MCF 10A (cell line): ENCODE measurements at regions not wholly inside any gene's neighbourhood (a gene's known extent, or its start where the extent isn't known, plus 50 kb on each side); places are given as distances from the start of the nearest gene placed in this dataset.

ENCODE experiments used
- BruUV-seq: library from RNA; stranded (reverse); fragments of 400-500 nt; replicated peaks from 2 replicates; lab custom pipeline; 2021; lab: Mats Ljungman, UMichigan
- CTCF ChIA-PET: fragments of 300-600 bp; sonication (Branson Sonifier 250); formaldehyde crosslinking; extraction: SDS; loops from one replicate; lab custom pipeline; 2021; ENCODE audit warnings: antibody characterized with exemption, inconsistent platforms; lab: Yijun Ruan, JAX
- POLR2A ChIA-PET: fragments of 300-600, 350-650 bp; sonication (Branson Sonifier 250); formaldehyde crosslinking; extraction: SDS; loops from one replicate; lab custom pipeline; 2020; ENCODE audit warnings: antibody characterized with exemption, inconsistent platforms; lab: Yijun Ruan, JAX
- DNase-seq: peaks from one replicate; pipeline ENCODE4 v3.0.0-alpha.2; 2018; ENCODE audit not compliant: unreplicated experiment
- H3K27ac Mint-ChIP-seq: one replicate; pipeline ENCODE4 v1.8.0; 2022; ENCODE audit warnings: mild to moderate bottlenecking, low read depth, mixed read lengths; ENCODE audit not compliant: unreplicated experiment
- H3K27me3 Mint-ChIP-seq: one replicate; pipeline ENCODE4 v1.8.0; 2022; ENCODE audit warnings: mixed read lengths; ENCODE audit not compliant: insufficient read depth, unreplicated experiment
- H3K36me3 Mint-ChIP-seq: one replicate; pipeline ENCODE4 v1.8.0; 2022; ENCODE audit warnings: mild to moderate bottlenecking, moderate library complexity, mixed read lengths; ENCODE audit not compliant: insufficient read depth, unreplicated experiment
- H3K4me1 Mint-ChIP-seq: one replicate; pipeline ENCODE4 v1.8.0; 2022; ENCODE audit warnings: mixed read lengths; ENCODE audit not compliant: insufficient read depth, unreplicated experiment
- H3K4me3 Mint-ChIP-seq: one replicate; pipeline ENCODE4 v1.8.0; 2022; ENCODE audit warnings: mild to moderate bottlenecking, moderate library complexity, mixed read lengths; ENCODE audit not compliant: unreplicated experiment
- H3K9me3 Mint-ChIP-seq: one replicate; pipeline ENCODE4 v1.8.0; 2022; ENCODE audit warnings: mixed read lengths; ENCODE audit not compliant: unreplicated experiment
- intact Hi-C: fragments of 100-400 bp; cut with micrococcal nuclease; formaldehyde crosslinking; loops from 2 replicates; pipeline ENCODE4 v1.14.1; 2022
- TF ChIP-seq, protein P1 (sequence below): fragments of 200-600 bp; IDR thresholded peaks from one replicate; pipeline ENCODE4 v1.8.0; 2022; ENCODE audit warnings: antibody characterized with exemption, mild to moderate bottlenecking; ENCODE audit not compliant: unreplicated experiment

DNA sequence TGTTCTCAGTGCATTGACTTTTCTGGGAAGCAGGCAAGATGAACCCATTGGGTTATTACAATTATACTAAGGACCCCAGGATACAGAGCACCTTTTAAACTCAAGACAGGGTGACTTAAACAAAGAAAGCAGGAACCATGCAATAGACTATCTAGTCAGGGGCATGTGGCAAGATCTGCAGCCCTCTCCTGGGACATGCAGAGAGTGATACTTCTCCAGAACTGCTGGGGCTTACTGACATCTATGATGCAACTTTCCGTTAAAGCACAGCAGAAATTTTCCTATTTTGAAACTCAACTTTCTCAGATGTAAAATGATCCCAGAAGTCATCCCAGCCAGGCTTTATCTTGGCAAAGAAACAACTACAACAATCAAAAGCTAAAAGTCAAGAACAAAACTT lies 162.2 kb upstream of the HNMT start:
- CTCF ChIA-PET, result interaction anchor here (1.8 kb wide), 1 partner anchor 37 kb away, joined by 6 read pairs; no protein-coding TSS in a partner anchor
- TF ChIP-seq, protein P1, sequence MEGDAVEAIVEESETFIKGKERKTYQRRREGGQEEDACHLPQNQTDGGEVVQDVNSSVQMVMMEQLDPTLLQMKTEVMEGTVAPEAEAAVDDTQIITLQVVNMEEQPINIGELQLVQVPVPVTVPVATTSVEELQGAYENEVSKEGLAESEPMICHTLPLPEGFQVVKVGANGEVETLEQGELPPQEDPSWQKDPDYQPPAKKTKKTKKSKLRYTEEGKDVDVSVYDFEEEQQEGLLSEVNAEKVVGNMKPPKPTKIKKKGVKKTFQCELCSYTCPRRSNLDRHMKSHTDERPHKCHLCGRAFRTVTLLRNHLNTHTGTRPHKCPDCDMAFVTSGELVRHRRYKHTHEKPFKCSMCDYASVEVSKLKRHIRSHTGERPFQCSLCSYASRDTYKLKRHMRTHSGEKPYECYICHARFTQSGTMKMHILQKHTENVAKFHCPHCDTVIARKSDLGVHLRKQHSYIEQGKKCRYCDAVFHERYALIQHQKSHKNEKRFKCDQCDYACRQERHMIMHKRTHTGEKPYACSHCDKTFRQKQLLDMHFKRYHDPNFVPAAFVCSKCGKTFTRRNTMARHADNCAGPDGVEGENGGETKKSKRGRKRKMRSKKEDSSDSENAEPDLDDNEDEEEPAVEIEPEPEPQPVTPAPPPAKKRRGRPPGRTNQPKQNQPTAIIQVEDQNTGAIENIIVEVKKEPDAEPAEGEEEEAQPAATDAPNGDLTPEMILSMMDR, result no peak
- Mint-ChIP-seq H3K4me3 (no peak overlapping the region), H3K27me3 (no peaks in the 10 kb centered on the region), H3K4me1 (no peaks in the 10 kb centered on the region), H3K36me3 (no peaks in the 10 kb centered on the region), H3K9me3 (peaks cover 7% of the 10 kb centered on the region), H3K27ac (no peak overlapping the region)
- DNase-seq, result peak; percentile 43
- intact Hi-C loops, result no loop called here
- POLR2A ChIA-PET, result no interaction called here
- BruUV-seq, result no TSS peak

DNA sequence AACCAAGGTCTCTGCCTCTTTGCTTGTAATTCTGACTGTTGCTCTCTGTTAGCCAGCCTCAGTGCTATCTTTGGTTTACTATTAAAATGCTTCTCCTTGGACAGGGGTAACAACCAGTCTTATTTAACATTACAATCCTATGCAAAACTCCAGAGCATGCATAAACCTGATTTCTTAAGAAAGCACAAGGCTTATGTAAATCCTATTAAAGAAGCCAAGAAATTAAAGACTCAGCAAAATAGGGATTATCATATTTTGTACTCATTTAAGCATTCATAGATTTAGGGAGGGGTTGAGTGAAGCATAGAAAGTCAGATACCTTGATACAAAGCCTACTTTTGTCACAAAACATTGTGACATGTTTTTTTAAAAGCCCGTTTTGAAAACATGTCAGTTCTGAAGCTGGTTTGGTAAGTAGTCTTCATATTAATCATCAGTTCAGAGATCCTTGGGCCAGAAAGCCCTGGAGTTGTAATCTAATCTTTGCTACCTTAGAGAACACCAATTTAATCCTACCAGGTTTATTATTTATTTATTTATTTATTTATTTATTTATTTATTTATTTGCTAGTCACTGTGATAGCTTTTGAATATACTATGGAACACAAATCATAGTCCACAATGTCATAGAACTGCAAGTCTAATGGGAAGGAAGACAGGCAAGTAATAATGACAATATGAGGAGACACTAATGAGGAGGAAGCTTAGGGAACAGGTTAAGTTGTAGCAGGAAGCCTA lies 158.0 kb upstream of the HNMT start:
- no peaks in the 10 kb centered on the region for H3K9me3 Mint-ChIP-seq
- DNase-seq, result no peak
- ChIA-PET POLR2A (no interaction called here), CTCF (interaction anchor here (0.6 to 1.2 kb wide), 2 partner anchors 1038 to 1973 kb away, joined by 3 to 4 read pairs; no protein-coding TSS in a partner anchor)
- H3K27me3 Mint-ChIP-seq, result peaks cover 11% of the 10 kb centered on the region
- H3K36me3 Mint-ChIP-seq, result no peaks in the 10 kb centered on the region
- intact Hi-C loops, result no loop called here
- no peaks in the 10 kb centered on the region for H3K4me1 Mint-ChIP-seq
- no peak overlapping the region for H3K27ac Mint-ChIP-seq
- H3K4me3 Mint-ChIP-seq, result no peak overlapping the region
- TF ChIP-seq, protein P1, result no peak
- no TSS peak for BruUV-seq

DNA sequence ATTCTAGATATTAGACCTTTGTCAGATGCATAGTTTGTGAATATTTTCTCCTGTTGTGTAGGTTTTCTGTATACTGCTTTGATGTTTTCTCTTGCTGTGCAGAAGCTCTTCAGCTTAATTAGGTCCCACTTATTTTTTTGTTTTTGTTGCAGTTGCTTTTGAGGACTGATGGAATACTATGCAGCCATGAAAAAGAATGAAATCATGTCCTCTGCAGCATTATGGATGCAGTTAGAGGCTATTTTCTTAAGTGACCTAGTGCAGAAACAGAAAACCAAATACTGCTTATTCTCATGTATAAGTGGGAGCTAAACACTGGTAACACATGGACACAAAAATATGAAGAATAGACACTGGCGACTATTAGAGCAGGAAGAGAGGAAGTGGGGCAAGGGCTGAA lies 155.0 kb upstream of the HNMT start:
- Mint-ChIP-seq H3K4me3 (no peak overlapping the region), H3K36me3 (no peaks in the 10 kb centered on the region), H3K4me1 (no peaks in the 10 kb centered on the region), H3K9me3 (no peaks in the 10 kb centered on the region), H3K27me3 (peaks cover 20% of the 10 kb centered on the region), H3K27ac (no peak overlapping the region)
- POLR2A ChIA-PET, result interaction anchor here (0.6 to 0.7 kb wide), 2 partner anchors 72 to 1188 kb away, joined by 3 read pairs; no protein-coding TSS in a partner anchor
- intact Hi-C loops, result no loop called here
- TF ChIP-seq, protein P1, result no peak
- CTCF ChIA-PET, result interaction anchor here (0.6 kb wide), 1 partner anchor 1129 kb away, joined by 3 read pairs; no protein-coding TSS in a partner anchor
- BruUV-seq, result no TSS peak
- no peak for DNase-seq

DNA sequence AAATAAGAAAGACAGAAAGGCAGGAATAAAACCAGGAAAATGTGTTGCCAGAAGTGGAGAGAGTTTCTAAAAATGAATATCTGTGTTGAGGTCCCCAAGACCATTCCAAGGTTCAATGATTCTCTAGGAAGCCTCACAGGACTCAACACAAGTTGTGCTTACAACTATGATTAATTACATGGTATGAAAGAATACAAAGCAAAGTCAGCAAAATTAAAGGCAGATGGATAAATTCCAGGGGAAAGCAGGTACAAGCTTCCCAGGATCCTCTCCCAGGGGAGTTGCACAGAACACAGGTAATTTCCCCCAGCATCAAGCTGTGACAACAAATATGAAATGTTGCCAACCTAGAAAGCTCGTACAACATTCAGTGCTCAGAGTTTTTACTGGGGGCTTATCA lies 154.4 kb upstream of the HNMT start:
- CTCF ChIA-PET, result no interaction called here

More for the DNA sequence above, 154.4 kb upstream of the HNMT start:
- Mint-ChIP-seq H3K9me3 (no peaks in the 10 kb centered on the region), H3K27ac (no peak overlapping the region), H3K4me1 (no peaks in the 10 kb centered on the region), H3K4me3 (no peak overlapping the region), H3K27me3 (peaks cover 20% of the 10 kb centered on the region), H3K36me3 (no peaks in the 10 kb centered on the region)
- POLR2A ChIA-PET, result interaction anchor here (0.6 kb wide), 1 partner anchor 1188 kb away, joined by 3 read pairs; no protein-coding TSS in a partner anchor
- no peak for DNase-seq
- TF ChIP-seq, protein P1, result no peak
- intact Hi-C loops, result no loop called here
- no TSS peak for BruUV-seq
